Umbilical cord (tissue), 1 donor: ENCODE measurements at regions not wholly inside any gene's neighbourhood (a gene's known extent, or its start where the extent isn't known, plus 50 kb on each side); places are given as distances from the start of the nearest gene placed in this dataset.
"Not testable (repeated sequence)": the region's sequence is repeated elsewhere in the genome, so short reads cannot be mapped to it uniquely, and the experiment has no call there.

Experiments used
- DNase-seq: peaks from one replicate; pipeline ENCODE4 v3.0.0-alpha.2; 2015; ENCODE audit warnings: low spot score

- DNase-seq = no peak
Measured at GRCh38 chr20:40926928-40927327, 101.7 kb upstream of the TOP1 start.

- no peak for DNase-seq
Measured at GRCh38 chr20:40930561-40930960, 98.1 kb upstream of the TOP1 start.

GRCh38 chr20:40931410-40932044 is 97.1 kb upstream of the TOP1 start:
- DNase-seq = no peak

GRCh38 chr20:40932436-40932835 is 96.2 kb upstream of the TOP1 start:
- no peak for DNase-seq

GRCh38 chr20:40933758-40934157 is 94.9 kb upstream of the TOP1 start:
- no peak for DNase-seq

- DNase-seq = no peak
Measured at GRCh38 chr20:40938020-40938419, 90.6 kb upstream of the TOP1 start.

- no peak for DNase-seq
Measured at GRCh38 chr20:40939667-40940066, 89.0 kb upstream of the TOP1 start.

GRCh38 chr20:40941133-40941610 is 87.5 kb upstream of the TOP1 start:
- DNase-seq = no peak

- no peak for DNase-seq
Measured at GRCh38 chr20:40942006-40942405, 86.6 kb upstream of the TOP1 start.

GRCh38 chr20:40942775-40943174 is 85.8 kb upstream of the TOP1 start:
- DNase-seq = no peak

- no peak for DNase-seq
Measured at GRCh38 chr20:40943591-40943990, 85.0 kb upstream of the TOP1 start.

GRCh38 chr20:40945189-40945588 is 83.4 kb upstream of the TOP1 start:
- no peak for DNase-seq

- DNase-seq = peak; percentile 72
Measured at GRCh38 chr20:40945754-40946450, 82.7 kb upstream of the TOP1 start.

- no peak for DNase-seq
Measured at GRCh38 chr20:40946451-40946850, 82.2 kb upstream of the TOP1 start.

- DNase-seq = no peak
Measured at GRCh38 chr20:40948465-40949267, 80.0 kb upstream of the TOP1 start.

GRCh38 chr20:40949346-40949745 is 79.3 kb upstream of the TOP1 start:
- no peak for DNase-seq

- no peak for DNase-seq
Measured at GRCh38 chr20:40952136-40952535, 76.5 kb upstream of the TOP1 start.

GRCh38 chr20:40953416-40953815 is 75.2 kb upstream of the TOP1 start:
- DNase-seq = no peak

GRCh38 chr20:40953856-40954255 is 74.8 kb upstream of the TOP1 start:
- no peak for DNase-seq

GRCh38 chr20:40954521-40955165 is 74.0 kb upstream of the TOP1 start:
- no peak for DNase-seq

- no peak for DNase-seq
Measured at GRCh38 chr20:40955326-40955725, 73.3 kb upstream of the TOP1 start.

- not testable (repeated sequence) for DNase-seq
Measured at GRCh38 chr20:40955826-40956225, 72.8 kb upstream of the TOP1 start.
